ENCODE measurements at regions not wholly inside any gene's neighbourhood (a gene's known extent, or its start where the extent isn't known, plus 50 kb on each side); places are given as distances from the start of the nearest gene placed in this dataset.
"Not testable (repeated sequence)": the region's sequence is repeated elsewhere in the genome, so short reads cannot be mapped to it uniquely, and the experiment has no call there.

GRCh38 chr12:131521326-131521725 lies 189.6 kb upstream of the SFSWAP start:
- DNase-seq (ENCODE audit: low spot score): no peak

DNA sequence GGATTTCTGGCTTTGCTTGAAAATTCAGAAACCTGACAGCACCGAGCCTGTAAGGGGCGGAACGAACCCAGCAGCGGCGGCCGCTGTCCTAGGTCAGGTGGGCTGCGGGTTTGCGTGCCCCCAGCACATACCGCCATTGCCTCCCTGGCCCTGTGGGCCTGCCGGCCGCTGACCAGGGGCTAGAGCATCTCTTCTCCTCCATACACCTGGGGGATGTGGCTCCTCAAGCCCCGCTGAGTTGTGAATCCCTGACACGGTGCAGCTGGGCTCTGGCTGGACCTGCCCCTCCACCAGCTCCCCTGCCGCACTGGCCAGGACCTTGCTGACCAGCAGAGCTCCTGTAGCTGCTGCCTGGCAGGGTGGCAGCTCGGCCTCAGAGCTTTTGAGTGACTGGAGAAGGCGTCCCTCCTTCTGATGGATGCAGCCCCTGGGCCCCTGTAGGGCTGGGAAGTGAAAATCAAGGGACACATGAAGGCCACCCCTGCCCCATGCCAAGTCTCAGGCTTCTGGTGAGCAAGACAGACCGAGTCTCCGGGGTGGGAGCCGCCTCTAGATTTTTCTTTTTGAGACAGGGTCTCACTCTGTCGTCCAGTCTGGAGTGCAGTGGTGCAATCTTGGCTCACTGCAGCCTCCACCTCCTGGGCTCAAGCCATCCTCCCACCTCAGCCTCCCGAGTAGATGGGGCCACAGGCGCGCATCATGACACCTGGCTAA lies 184.9 kb upstream of the SFSWAP start:
- no peak for DNase-seq (ENCODE audit: low spot score)

- DNase-seq (ENCODE audit: low spot score): no peak
Measured at GRCh38 chr12:131527092-131527491, 183.8 kb upstream of the SFSWAP start.

- no peak for DNase-seq (ENCODE audit: low spot score)
Measured at GRCh38 chr12:131527736-131528135, 183.2 kb upstream of the SFSWAP start.

DNA sequence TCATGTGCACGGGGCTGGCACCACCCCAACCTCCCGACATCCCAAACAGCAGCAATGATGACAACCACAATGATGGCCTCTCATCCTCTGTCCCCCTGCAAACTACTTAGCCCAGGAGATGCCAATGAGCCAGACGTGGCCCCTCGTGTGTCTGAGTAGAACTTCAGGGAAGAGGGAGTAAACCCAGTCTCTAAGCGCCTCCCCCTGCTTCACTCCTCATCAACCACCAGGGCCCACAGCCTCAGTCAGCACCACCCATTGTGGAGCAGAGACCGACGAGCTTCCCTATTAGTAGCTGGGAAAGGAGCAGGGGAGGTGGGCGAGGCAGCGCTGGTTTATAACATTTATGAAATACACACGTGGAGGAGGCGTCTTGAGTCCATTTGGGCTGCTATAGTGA lies 182.7 kb upstream of the SFSWAP start:
- no peak for DNase-seq (ENCODE audit: low spot score)

- DNase-seq (ENCODE audit: low spot score): no peak
Measured at GRCh38 chr12:131528667-131529066, 182.2 kb upstream of the SFSWAP start.

DNA sequence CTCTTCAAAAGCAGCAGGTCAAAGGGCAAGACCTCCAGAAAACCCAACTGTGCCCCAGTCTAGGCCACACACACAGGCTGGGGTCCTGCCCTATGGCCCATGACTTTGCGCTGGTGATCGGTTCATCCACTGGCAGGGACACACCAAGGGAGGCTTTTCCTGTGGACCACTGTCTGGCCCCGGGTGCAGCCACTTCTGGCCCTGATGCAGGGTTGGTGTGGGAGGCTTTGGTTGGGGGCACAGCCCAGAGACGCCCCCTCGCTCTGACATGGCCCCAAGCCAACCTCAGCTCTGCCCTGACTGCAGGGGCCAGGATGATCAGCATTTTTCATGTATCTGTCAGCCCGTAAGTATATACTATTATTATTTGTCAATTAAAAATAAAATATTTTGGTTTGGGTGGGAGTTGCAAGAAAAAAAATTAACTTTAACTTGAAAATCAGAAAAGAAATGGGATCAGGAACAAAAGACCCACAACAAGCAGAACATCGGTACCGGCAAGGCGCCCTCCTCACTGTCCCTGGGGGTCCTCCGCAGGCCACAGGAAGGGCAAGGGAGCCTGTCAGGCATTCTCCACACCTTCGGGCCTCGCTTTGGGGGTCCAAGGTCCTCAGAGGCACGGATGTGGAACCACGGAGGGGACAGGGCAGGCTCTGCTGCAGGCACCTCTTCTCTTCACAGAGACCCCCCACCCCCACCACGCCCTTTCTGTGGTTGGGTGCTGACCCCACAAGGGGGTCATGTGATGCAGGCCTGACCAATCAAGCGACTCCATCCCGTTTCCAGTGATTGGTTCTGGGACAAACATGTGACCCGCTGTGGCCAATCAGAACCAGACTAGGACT lies 181.5 kb upstream of the SFSWAP start:
- no peak for DNase-seq (ENCODE audit: low spot score)

DNA sequence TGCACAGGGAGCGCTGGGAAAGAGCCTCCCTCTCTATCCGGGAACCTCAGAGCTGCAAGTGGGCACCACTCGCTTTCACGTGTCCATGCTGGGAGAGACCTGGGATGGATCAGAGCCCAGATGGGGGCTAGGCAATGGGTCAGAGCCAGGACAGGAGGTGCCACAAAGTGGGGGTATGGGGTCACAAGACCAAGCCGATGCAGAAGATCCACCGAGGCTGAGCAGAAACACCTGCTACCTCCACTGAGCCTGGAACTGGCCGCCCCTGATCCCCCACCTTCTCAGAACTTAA lies 180.9 kb upstream of the SFSWAP start:
- no peak for DNase-seq (ENCODE audit: low spot score)

DNA sequence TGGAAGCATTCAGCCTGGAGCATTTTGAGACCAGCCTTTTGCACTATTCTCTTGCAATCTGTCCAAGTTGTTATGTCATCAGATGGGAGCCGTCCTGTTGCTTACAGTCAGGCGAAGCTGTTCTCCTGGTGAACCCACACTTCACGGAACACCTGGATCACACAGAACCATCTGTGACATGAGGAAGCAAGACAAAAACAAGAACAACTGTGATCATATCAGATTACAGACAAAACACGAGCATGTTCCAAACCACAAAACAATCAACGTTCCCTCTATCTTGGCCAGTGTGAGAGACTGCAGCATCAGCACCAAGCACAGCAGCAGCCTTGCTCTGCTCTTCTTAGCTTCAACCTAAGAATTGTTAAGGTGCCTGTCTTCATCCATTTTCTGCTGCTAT lies 180.5 kb upstream of the SFSWAP start:
- DNase-seq (ENCODE audit: low spot score): no peak

- no peak for DNase-seq (ENCODE audit: low spot score)
Measured at GRCh38 chr12:131533139-131533538, 177.8 kb upstream of the SFSWAP start.

DNA sequence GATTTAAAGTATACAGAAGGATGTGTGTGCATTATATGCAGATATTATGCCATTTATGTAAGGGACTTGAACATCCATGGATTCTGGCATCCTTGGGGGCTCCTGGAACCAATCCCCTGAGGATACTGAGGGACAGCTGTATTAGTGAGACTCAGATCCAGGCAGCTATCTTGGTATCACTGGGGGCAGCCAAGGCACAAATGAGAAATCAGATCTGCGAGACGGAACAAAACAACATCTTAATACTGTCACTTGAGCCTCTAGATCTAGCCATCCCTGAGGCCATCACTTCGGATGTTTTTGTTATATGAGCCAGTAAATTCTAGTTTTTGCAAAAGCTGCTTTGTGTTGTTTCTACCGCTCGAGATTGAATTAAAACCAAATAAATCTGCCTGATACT lies 175.1 kb upstream of the SFSWAP start:
- no peak for DNase-seq (ENCODE audit: low spot score)

DNA sequence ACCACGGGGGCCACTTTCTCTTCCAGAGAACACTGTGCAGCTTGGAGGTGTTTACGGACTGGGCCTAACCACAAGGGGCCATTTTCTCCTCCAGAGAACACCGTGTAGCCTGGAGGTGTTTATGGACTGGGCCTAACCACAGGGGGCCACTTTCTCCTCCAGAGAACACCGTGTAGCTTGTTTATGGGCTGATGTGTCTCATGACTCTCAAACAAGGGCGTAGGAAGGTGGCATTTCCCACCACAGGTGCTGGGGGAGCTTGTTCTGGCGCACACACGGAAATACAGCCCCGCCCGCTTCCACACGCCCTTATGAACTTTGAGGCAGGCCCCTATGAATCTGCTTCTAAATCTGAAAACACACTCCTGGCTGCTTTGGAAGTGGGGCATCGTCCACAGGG lies 174.6 kb upstream of the SFSWAP start:
- DNase-seq (ENCODE audit: low spot score): no peak

DNA sequence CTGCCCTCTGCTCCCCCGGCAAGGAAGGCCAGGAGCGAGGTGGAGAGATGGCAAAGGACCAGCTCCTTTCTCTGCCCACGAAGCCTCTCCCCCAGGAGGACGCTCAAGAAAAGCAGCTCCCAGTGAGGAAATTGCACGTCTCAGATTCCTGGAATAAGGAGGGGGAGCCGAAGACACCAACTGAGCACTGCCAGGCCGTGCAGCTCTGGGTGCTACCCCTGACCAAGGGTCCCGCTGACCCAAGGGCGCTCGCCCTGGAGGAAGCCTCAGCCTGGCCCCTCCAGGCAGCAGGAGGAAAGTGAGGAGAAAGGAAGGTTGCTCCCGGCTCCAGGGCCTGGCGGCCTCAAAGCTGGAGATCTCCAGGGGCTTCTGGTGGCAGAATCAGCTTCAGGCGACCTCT lies 174.1 kb upstream of the SFSWAP start:
- DNase-seq (ENCODE audit: low spot score): no peak

DNA sequence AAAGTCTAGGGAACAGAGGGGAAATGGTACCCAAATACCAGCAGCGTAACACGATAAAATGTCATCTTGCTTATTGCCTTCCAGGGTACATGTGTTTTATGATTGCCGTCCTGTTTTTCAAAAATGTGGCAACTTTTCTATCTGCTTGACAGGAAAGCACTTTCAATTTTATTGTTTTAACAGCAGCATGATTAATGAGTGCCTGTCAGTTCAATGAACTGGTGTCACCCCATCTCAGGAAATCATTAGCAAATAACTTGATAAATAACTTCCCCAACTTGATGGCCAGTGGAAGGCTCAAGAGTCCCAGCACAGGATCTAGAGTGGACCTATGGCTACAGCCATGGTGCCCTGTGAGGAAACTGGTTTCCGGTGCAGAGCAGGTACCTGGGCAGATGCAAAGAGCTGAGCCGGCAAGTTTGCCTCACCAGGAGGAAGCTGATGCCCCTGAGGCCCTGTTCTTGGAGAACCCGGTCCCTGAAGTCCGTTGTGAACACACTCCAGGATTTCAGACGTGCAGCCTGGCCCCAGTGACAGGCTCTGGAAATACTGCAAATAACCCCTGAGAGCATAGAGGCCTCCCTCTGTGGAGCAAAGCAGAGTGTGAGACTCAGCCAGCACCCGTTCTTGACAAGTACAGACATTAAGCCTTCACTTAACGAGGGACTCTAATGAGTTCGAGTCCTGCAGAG lies 173.5 kb upstream of the SFSWAP start:
- no peak for DNase-seq (ENCODE audit: low spot score)

GRCh38 chr12:131539381-131539780 lies 171.5 kb upstream of the SFSWAP start:
- no peak for DNase-seq (ENCODE audit: low spot score)

GRCh38 chr12:131540138-131540623 lies 170.7 kb upstream of the SFSWAP start:
- DNase-seq (ENCODE audit: low spot score): no peak

DNA sequence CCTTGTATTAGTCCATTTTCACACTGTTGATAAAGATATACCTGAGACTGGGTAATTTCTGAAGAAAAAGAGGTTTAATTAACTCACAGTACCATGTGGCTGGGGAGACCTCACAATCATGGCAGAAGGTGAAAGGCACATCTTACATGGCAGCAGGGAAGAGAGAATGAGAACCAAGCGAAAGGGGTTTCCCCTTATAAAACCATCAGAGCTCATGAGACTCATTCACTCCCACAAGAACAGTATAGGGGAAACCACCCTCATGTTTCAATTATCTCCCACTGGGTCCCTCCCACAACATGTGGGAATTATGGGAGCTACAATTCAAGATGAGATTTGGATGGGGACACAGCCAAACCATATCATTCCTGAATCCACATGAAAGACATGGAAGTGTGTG lies 169.4 kb upstream of the SFSWAP start:
- not testable (repeated sequence) for DNase-seq (ENCODE audit: low spot score)

GRCh38 chr12:131542351-131542750 lies 168.5 kb upstream of the SFSWAP start:
- no peak for DNase-seq (ENCODE audit: low spot score)

- no peak for DNase-seq (ENCODE audit: low spot score)
Measured at GRCh38 chr12:131543040-131543439, 167.8 kb upstream of the SFSWAP start.

GRCh38 chr12:131547555-131547954 lies 163.3 kb upstream of the SFSWAP start:
- DNase-seq (ENCODE audit: low spot score): no peak

DNA sequence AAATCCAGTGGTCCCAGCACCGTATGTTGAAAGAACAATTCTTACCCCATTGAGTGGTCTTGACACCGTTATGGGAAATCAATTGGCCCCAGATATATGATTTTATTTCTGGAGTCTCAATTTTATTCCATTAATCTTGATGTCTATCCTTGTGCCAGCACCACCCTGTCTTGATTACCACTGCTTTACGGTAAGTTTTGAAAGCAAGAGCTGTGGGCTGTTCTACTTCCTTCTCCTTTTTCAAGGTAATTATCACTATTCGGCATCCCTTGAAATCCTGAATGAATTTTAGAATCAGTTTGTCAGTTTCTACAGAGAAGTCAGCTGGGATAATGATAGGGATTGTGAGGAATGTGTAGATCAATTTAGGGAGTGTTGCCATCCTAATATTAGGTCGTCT lies 160.8 kb upstream of the SFSWAP start:
- DNase-seq (ENCODE audit: low spot score): no peak

GRCh38 chr12:131551675-131552491 lies 159.0 kb upstream of the SFSWAP start:
- no peak for DNase-seq (ENCODE audit: low spot score)

Data from COLO829 (cell line).